GM21576 (cell line): ENCODE measurements at regions not wholly inside any gene's neighbourhood (a gene's known extent, or its start where the extent isn't known, plus 50 kb on each side); places are given as distances from the start of the nearest gene placed in this dataset.

ENCODE experiments used
- ATAC-seq: cut with Tn5 transposase; IDR thresholded peaks from one replicate; pipeline ENCODE4 v1.9.1; 2021; ENCODE audit warnings: mild to moderate bottlenecking, moderate library complexity; ENCODE audit not compliant: unreplicated experiment

DNA sequence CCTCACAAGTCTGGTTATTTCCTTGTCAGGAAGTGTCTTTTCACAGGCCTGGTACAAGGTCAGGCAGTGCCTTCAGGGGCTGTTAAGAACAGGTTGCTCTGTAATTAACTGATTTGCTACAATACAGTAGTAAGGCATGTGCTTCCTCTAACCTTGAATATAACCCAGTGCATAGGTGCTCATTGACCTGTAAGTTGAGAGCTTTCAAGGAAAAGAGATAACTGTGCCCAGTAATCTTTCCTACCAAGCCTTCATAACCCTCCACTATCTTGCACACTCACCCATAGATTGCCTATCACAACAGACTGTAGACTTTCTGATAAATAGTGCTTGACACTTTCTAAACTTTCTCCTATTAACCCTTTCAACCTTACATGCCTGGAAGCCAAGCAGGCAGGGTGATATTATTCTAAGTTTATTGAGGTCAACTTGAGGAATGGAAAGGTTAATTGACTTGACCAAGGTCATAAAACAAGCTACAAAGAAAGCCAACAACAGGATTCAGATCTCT lies 148.1 kb downstream of the PPARGC1A start:
- no peak for ATAC-seq

GRCh38 chr4:23737571-23737970 lies 152.3 kb downstream of the PPARGC1A start:
- no peak for ATAC-seq

GRCh38 chr4:23736466-23736865 lies 153.4 kb downstream of the PPARGC1A start:
- no peak for ATAC-seq

- ATAC-seq = no peak
These were observed 155.8 kb downstream of the PPARGC1A start for GRCh38 chr4:23734000-23734399.

GRCh38 chr4:23733476-23733875 lies 156.4 kb downstream of the PPARGC1A start:
- ATAC-seq = no peak

DNA sequence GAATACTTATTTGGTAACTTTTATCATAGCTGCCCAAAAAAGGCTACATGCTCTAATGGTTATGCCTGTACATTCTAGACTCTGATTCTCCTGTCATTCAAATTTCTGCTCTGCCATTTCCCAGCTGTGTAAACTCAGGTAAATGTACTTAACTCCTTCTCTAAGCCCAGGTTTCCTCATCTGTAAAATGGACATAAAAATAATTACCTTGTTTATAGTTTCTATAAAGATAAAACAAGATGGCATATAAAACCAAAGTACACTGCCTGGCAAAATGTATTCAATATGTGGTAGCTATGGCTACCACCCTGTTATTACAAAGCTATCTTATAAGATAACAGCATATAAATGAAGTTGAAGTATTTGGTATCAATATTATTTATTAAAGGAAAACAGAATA lies 158.8 kb downstream of the PPARGC1A start:
- ATAC-seq = no peak

- no peak for ATAC-seq
These were observed 160.9 kb downstream of the PPARGC1A start for GRCh38 chr4:23728971-23729370.

DNA sequence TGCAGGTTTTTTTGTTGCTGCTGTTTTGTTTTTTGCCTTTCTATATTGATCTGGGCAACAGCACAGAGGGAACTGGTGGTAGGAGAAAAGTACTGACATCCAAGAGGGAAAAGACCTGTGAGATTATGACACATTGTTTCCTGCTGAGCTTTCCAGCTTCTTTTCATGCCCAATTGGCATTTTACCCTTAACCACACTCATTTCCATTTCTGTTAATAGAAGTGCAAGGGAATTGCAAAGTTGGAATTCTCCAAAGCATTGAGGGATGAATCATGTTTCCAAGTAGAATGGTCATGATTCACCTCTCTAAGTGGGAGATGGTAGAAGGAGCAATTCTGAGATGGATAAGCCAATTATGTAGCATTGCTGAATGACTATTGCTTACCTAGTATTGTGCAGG lies 161.5 kb downstream of the PPARGC1A start:
- no peak for ATAC-seq

- ATAC-seq = no peak
These were observed 169.3 kb downstream of the PPARGC1A start for GRCh38 chr4:23720556-23720955.

- ATAC-seq = no peak
These were observed 171.4 kb downstream of the PPARGC1A start for GRCh38 chr4:23718435-23718834.

DNA sequence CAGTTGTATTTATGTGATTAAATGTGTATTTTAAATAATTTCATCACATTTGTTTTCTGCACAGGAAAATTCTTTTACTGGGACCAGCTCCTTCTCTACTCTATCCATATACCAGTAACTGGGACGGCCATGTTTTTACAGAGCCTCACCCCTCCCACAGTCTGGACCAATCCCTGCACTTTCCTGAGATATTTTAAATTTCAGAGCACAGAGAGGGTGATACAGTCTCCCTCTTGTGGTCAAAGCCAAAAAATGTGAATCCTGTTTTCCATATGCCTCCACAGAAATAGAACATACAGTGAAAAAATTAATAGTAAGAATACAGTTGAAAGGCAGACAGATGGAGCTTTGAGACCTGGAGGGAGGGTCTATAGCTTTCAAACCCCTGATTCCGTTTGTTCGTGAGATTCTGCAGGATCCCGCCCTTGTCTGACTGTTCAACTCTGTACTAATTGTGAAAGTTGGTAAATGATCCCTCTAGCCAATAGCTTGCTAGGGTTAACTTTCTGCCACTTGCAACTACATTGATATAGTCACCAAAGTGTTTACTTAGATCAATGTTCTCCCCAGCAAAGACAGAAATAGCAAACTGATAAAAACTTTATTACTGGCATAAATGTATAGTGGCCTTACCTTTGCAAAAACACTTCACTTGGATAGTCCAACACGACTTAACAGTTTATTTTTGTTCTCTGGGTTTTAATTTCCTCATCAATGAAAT lies 172.2 kb downstream of the PPARGC1A start:
- no peak for ATAC-seq

- ATAC-seq = no peak
These were observed 179.5 kb downstream of the PPARGC1A start for GRCh38 chr4:23710298-23710697.

DNA sequence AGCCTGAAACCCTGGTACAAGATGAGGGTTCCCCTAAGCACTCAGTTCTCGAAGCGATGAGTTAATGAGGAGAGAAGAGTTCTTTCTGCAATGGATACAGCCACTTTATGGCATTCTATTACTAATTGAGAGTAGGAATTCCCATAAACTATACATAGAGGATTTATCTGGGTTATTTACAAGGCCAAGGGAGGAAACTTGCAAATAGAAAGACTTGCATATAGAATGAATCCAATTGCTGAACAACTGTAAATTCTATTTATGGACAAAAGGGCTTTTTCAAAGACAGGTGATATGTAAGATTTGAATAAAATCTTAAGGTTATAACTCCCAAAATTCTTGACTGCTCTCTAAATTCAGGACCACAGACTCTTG lies 182.2 kb downstream of the PPARGC1A start:
- ATAC-seq = no peak

GRCh38 chr4:23706972-23707651 lies 182.7 kb downstream of the PPARGC1A start:
- no peak for ATAC-seq

GRCh38 chr4:23700197-23700596 lies 189.7 kb downstream of the PPARGC1A start:
- no peak for ATAC-seq

GRCh38 chr4:23697722-23698121 lies 192.1 kb downstream of the PPARGC1A start:
- ATAC-seq = no peak

DNA sequence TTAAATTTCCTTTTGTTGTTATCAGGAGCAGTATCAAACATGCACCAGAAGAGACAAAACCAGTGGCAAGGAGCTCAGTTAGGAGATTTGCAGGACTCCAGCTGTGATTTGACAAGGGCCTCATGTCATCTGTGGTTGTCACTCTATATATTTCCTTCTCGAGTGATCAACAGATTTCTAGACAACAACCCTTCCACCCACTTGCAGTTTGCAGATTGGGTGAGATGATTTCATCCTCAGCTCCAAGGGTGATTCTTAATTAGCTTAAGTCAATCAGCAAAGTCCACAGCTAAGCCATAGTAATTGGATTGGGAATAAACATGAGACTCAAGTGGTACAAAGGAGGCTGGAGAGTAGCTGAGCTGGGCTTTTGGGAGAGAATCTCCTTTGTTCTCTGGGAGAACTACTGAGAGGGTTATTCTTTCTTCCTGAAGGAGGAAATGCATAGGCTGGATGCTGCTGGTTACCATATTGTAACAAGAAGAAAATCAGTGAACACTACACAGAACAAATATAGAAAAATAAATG lies 192.8 kb downstream of the PPARGC1A start:
- no peak for ATAC-seq

DNA sequence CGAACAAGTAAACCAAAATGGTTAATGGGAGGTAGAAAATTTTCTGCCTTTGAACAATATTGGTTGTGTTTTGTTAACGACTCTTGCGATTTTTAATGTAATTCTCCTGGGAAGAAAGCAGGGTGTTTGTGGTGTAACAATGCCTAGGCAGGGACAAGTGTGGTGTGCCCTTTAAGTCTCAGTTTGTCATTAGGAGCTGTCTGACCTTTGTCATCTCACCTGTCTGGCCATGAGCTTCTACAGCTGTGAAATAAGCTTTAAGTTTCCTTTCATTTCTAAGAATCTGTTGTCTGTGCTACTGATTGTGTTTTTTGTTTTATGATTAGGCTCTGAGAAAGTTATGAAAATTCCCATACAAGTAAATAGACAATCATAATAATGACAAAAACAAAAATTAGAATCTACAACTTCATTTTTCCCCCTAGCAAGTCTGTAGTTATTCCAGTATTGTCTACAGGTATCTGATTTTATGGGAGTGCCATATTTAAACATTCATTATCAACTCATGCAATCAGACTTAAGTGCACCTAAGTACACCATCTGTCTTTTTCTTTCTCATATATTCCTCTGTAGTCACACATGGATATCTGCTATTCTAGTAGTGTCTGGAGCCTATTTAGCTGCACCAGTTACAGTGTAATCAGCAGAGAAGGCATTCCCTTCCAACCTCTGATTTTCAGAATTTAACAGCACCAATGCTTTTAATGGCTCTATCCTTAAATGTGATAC lies 203.5 kb downstream of the PPARGC1A start:
- ATAC-seq = no peak

GRCh38 chr4:23685471-23685870 lies 204.4 kb downstream of the PPARGC1A start:
- ATAC-seq = no peak

DNA sequence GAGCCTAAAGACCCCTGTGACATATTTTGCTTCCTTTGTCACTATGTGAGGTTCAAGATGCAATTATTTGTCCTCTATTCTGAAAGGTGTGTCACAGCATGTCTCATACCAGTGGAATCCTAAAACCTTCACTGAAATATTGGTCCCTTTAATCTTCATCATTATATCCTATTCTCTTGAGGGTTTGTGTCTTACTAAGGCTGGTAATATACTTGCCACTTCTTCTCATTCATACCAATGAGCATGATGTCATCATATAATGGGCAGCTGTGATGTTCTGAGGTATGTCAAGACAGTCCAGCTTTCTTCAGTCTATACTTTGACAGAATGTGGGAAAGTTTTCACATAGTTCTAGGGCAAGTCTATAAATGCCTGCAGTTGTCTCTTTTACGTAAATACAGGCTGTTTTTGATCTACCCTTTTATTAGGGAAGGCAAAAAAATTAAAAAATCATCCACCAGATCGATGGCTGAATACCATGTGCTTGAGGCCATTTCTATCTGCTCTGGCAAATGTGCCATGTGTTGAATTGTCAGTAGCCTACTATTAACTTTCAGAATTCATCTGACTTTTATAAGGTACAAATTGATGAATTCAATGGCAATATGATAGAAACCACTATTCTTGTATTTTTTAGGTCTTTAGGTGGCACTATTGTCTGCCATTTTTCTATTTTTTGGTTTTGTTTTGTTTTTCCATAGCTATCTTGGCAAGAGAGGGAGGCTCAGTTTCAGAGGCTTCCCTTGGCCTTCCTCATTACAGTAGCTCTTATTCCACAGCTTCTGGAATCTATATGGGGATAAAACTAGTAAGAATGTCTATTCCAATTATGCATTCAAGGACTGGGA lies 209.0 kb downstream of the PPARGC1A start:
- no peak for ATAC-seq

GRCh38 chr4:23674694-23675093 lies 215.2 kb downstream of the PPARGC1A start:
- ATAC-seq = no peak
